H1 (cell line): ENCODE measurements at regions not wholly inside any gene's neighbourhood (a gene's known extent, or its start where the extent isn't known, plus 50 kb on each side); places are given as distances from the start of the nearest gene placed in this dataset.
"Not testable (repeated sequence)": the region's sequence is repeated elsewhere in the genome, so short reads cannot be mapped to it uniquely, and the experiment has no call there.

Experiments used
- CTCF ChIA-PET: fragments of 300-600 bp; sonication (Branson Sonifier 250); formaldehyde crosslinking; loops from one replicate; lab custom pipeline; 2021; ENCODE audit not compliant: partially characterized antibody; lab: Charles Lee
- POLR2A ChIA-PET: fragments of 300-600 bp; sonication (Branson Sonifier 250); formaldehyde crosslinking; loops from one replicate; lab custom pipeline; 2021; ENCODE audit warnings: inconsistent platforms; ENCODE audit not compliant: partially characterized antibody; lab: Charles Lee
- DNase-seq, 2 experiments: peaks; one replicate each; pipeline versions ENCODE4 v3.0.0 to v3.0.0-alpha.2; 2010 to 2022; ENCODE audit warnings: low spot score in 2 of 2, low read depth in 1 of 2, mixed read lengths in 1 of 2
- FAIRE-seq: peaks from 2 replicates; lab custom pipeline; 2011; peaks lifted over from hg19 to GRCh38; lab: Jason Lieb, UNC
- H2AFZ ChIP-seq: 2 replicates; pipeline ENCODE4 v1.8.1; 2012; ENCODE audit warnings: low read length, inconsistent platforms
- H2AK5ac ChIP-seq: 2 replicates; pipeline ENCODE4 v1.6.1; 2013; ENCODE audit warnings: low read depth, low read length
- H2BK120ac ChIP-seq: replicated peaks from 2 replicates; pipeline ENCODE3; 2013; ENCODE audit warnings: low read depth, low read length, inconsistent platforms
- H2BK12ac ChIP-seq: 2 replicates; pipeline ENCODE4 v1.6.1; 2013; ENCODE audit warnings: low read depth, low read length
- H2BK15ac ChIP-seq: 2 replicates; pipeline ENCODE4 v1.6.1; 2013; ENCODE audit warnings: low read length
- H2BK20ac ChIP-seq: 2 replicates; pipeline ENCODE4 v1.6.1; 2013; ENCODE audit warnings: low read length
- H2BK5ac ChIP-seq: 2 replicates; pipeline ENCODE4 v1.6.1; 2013; ENCODE audit warnings: low read depth, low read length
- H3K14ac ChIP-seq: 2 replicates; pipeline ENCODE4 v1.6.1; 2013; ENCODE audit warnings: inconsistent platforms; ENCODE audit not compliant: insufficient read length
- H3K18ac ChIP-seq: 2 replicates; pipeline ENCODE4 v1.6.1; 2013; ENCODE audit warnings: low read length; ENCODE audit errors: extremely low read depth
- H3K23ac ChIP-seq: 2 replicates; pipeline ENCODE4 v1.6.1; 2013; ENCODE audit warnings: inconsistent platforms; ENCODE audit not compliant: insufficient read length
- H3K23me2 ChIP-seq: 2 replicates; pipeline ENCODE4 v1.6.1; 2013; ENCODE audit warnings: low read depth, low read length
- H3K27ac ChIP-seq: 2 replicates; pipeline ENCODE4 v1.6.1; 2011; ENCODE audit warnings: low read depth, low read length, inconsistent platforms
- H3K27me3 ChIP-seq, 4 experiments: replicated peaks in 1 of 4; 1 replicate in 1 of 4; 2 replicates in 3 of 4; pipeline versions ENCODE4 v1.6.1 to v1.8.1; 2011 to 2013; ENCODE audit warnings: low read length in 3 of 4, mild to moderate bottlenecking in 3 of 4, inconsistent platforms in 2 of 4, mixed read lengths in 2 of 4, moderate library complexity in 1 of 4; ENCODE audit not compliant: control insufficient read depth in 3 of 4, insufficient read depth in 3 of 4; ENCODE audit errors: extremely low read depth in 1 of 4
- H3K36me3 ChIP-seq, 4 experiments: 2 replicates each; pipeline versions ENCODE4 v1.6.1 to v1.8.1; 2011 to 2013; ENCODE audit warnings: mild to moderate bottlenecking in 4 of 4, low read length in 3 of 4, moderate library complexity in 2 of 4, control low read depth in 1 of 4, inconsistent platforms in 1 of 4; ENCODE audit not compliant: insufficient read depth in 4 of 4, control insufficient read depth in 2 of 4
- H3K4ac ChIP-seq: replicated peaks from 2 replicates; pipeline ENCODE3; 2013; ENCODE audit warnings: low read length, low read depth, mixed read lengths, inconsistent platforms; ENCODE audit not compliant: insufficient read length
- H3K4me1 ChIP-seq, 4 experiments: replicated peaks in 1 of 4; 1 replicate in 1 of 4; 2 replicates in 3 of 4; pipeline versions ENCODE4 v1.6.1 to v1.8.1; 2011 to 2013; ENCODE audit warnings: low read length in 3 of 4, inconsistent platforms in 2 of 4, mixed read lengths in 1 of 4; ENCODE audit not compliant: insufficient read depth in 4 of 4, control insufficient read depth in 3 of 4
- H3K4me2 ChIP-seq, 2 experiments: 2 replicates each; pipeline versions ENCODE4 v1.6.1 to v1.8.1; 2011 to 2013; ENCODE audit warnings: low read depth in 2 of 2, low read length in 2 of 2, control low read depth in 1 of 2, inconsistent platforms in 1 of 2, mild to moderate bottlenecking in 1 of 2; ENCODE audit not compliant: insufficient read depth in 1 of 2
- H3K4me3 ChIP-seq, 4 experiments: fragments of 200-600, 300-600 bp in 1 of 4; sonication (generic), shearing (Covaris generic), sonication (Bioruptor Twin) in 1 of 4; 2 replicates each; pipeline versions ENCODE4 v1.5.1 to v1.8.1; 2011 to 2016; ENCODE audit warnings: low read length in 4 of 4, low read depth in 3 of 4, control low read depth in 2 of 4, inconsistent platforms in 2 of 4, mild to moderate bottlenecking in 2 of 4, mixed read lengths in 1 of 4, moderate library complexity in 1 of 4; ENCODE audit not compliant: insufficient read depth in 2 of 4; ENCODE audit errors: extremely low read depth in 1 of 4
- H3K56ac ChIP-seq: replicated peaks from 2 replicates; pipeline ENCODE3; 2013; ENCODE audit warnings: low read depth, mild to moderate bottlenecking, mixed read lengths, low read length, inconsistent platforms; ENCODE audit not compliant: insufficient read length
- H3K79me1 ChIP-seq: 2 replicates; pipeline ENCODE4 v1.6.1; 2013; ENCODE audit warnings: low read depth, low read length, control low read depth
- H3K79me2 ChIP-seq, 2 experiments: 2 replicates each; pipeline versions ENCODE4 v1.6.1 to v1.8.1; 2012 to 2013; ENCODE audit warnings: low read length in 2 of 2, mild to moderate bottlenecking in 2 of 2, inconsistent platforms in 1 of 2; ENCODE audit not compliant: insufficient read depth in 2 of 2, control insufficient read depth in 1 of 2
- H3K9ac ChIP-seq, 4 experiments: replicated peaks in 1 of 4; 1 replicate in 1 of 4; 2 replicates in 3 of 4; pipeline versions ENCODE4 v1.6.1 to v1.8.1; 2011 to 2013; ENCODE audit warnings: low read depth in 3 of 4, low read length in 3 of 4, control low read depth in 2 of 4, mild to moderate bottlenecking in 2 of 4, moderate library complexity in 2 of 4, inconsistent platforms in 1 of 4; ENCODE audit errors: extremely low read depth in 1 of 4
- H3K9me3 ChIP-seq, 2 experiments: 2 replicates each; pipeline versions ENCODE4 v1.6.1 to v1.8.1; 2012 to 2013; ENCODE audit warnings: mild to moderate bottlenecking in 2 of 2, moderate library complexity in 2 of 2, control low read depth in 1 of 2, inconsistent platforms in 1 of 2, low read depth in 1 of 2, low read length in 1 of 2, mixed read lengths in 1 of 2; ENCODE audit not compliant: insufficient read depth in 2 of 2
- H4K20me1 ChIP-seq, 2 experiments: replicated peaks in 1 of 2; 2 replicates each; pipeline versions ENCODE3 to v1.8.1; 2011 to 2013; ENCODE audit warnings: inconsistent platforms in 2 of 2, low read length in 2 of 2, mild to moderate bottlenecking in 1 of 2; ENCODE audit not compliant: insufficient read depth in 2 of 2, control insufficient read depth in 1 of 2
- H4K5ac ChIP-seq: 2 replicates; pipeline ENCODE4 v1.6.1; 2013; ENCODE audit warnings: low read length, low read depth, mixed read lengths, inconsistent platforms; ENCODE audit not compliant: insufficient read length
- H4K8ac ChIP-seq: 2 replicates; pipeline ENCODE4 v1.8.0; 2013; ENCODE audit warnings: mild to moderate bottlenecking, moderate library complexity, low read length, inconsistent platforms; ENCODE audit not compliant: insufficient read depth; ENCODE audit errors: extremely low read depth
- H4K91ac ChIP-seq: replicated peaks from 2 replicates; pipeline ENCODE3; 2013; ENCODE audit warnings: low read length, mixed read lengths, inconsistent platforms; ENCODE audit not compliant: insufficient read length
- WGBS, 2 experiments: shearing (Covaris generic) in 1 of 2; methylation state at CpG; one replicate each; pipeline versions ENCODE4 v1.1.6 to v1.1.7; 2013 to 2015; ENCODE audit warnings: low lambda C conversion rate in 2 of 2, mixed read lengths in 2 of 2, inconsistent platforms in 1 of 2, low coverage in 1 of 2, missing lambda C conversion rate in 1 of 2; ENCODE audit not compliant: insufficient replicate concordance in 2 of 2, insufficient coverage in 1 of 2, insufficient read length in 1 of 2; ENCODE audit errors: extremely low coverage in 1 of 2, missing lambda C conversion rate in 1 of 2; 5-methylcytosine and 5-hydroxymethylcytosine counted together

DNA sequence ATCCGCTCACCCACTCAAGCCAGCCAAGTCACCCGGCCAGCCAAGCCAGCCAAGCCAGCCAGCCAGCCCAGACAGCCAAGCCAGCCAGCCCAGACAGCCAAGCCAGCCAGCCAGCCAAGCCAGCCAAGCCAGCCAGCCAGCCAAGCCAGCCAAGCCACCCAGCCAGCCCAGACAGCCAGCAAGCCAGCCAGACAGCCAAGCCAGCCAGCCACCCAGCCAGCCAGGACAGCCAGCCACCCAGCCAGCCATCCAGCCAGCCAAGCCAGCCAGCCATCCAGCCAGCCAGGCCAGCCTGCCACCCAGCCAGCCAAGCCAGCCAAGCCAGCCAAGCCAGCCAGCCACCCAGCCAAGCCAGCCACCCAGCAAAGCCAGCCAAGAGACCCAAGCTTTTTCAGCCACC is 316.8 kb upstream of the PLGLB2 start:
- H3K79me1 ChIP-seq, H3K56ac ChIP-seq, H3K14ac ChIP-seq, H3K9ac ChIP-seq, H3K79me2 ChIP-seq, H3K23ac ChIP-seq, H3K23me2 ChIP-seq, H3K4ac ChIP-seq, H2BK120ac ChIP-seq, H4K5ac ChIP-seq, H3K9me3 ChIP-seq, H4K20me1 ChIP-seq, CTCF ChIA-PET, H4K8ac ChIP-seq, H2BK20ac ChIP-seq, H3K27ac ChIP-seq, H2BK12ac ChIP-seq, H2BK5ac ChIP-seq, H3K4me3 ChIP-seq, H3K4me1 ChIP-seq, FAIRE-seq, H3K27me3 ChIP-seq, H3K18ac ChIP-seq, POLR2A ChIA-PET, H2AK5ac ChIP-seq, DNase-seq, H2AFZ ChIP-seq, H4K91ac ChIP-seq, H2BK15ac ChIP-seq, H3K4me2 ChIP-seq, H3K36me3 ChIP-seq: not testable (repeated sequence)
- no CpG with 5 or more reads among the region's 2 CpGs for WGBS, 2 experiments

GRCh38 chr2:87432711-87433453 is 315.0 kb upstream of the PLGLB2 start:
- FAIRE-seq, H2BK5ac ChIP-seq, H3K18ac ChIP-seq, H4K8ac ChIP-seq, H3K27me3 ChIP-seq, DNase-seq, H4K5ac ChIP-seq, H4K91ac ChIP-seq, H2BK12ac ChIP-seq, H3K79me2 ChIP-seq, H3K14ac ChIP-seq, H3K36me3 ChIP-seq, CTCF ChIA-PET, H4K20me1 ChIP-seq, H3K27ac ChIP-seq, H3K4me1 ChIP-seq, H2BK15ac ChIP-seq, H3K79me1 ChIP-seq, H2BK20ac ChIP-seq, H3K9me3 ChIP-seq, H3K4ac ChIP-seq, H3K56ac ChIP-seq, H2AFZ ChIP-seq, H2BK120ac ChIP-seq, H3K23me2 ChIP-seq, H3K9ac ChIP-seq, H3K4me2 ChIP-seq, H3K4me3 ChIP-seq, POLR2A ChIA-PET, H3K23ac ChIP-seq, H2AK5ac ChIP-seq: not testable (repeated sequence)
- 91% methylated on average over 1 of the region's 2 CpGs; no CpG with 5 or more reads in 1 of the 2 experiments for WGBS, 2 experiments
